Lower lobe of right lung (tissue), 2 donors: ENCODE measurements at regions not wholly inside any gene's neighbourhood (a gene's known extent, or its start where the extent isn't known, plus 50 kb on each side); places are given as distances from the start of the nearest gene placed in this dataset.

Source experiments
- ATAC-seq, 2 donors: fragments of 200-7000 bp; cut with Tn5 transposase; one replicate each; pipeline ENCODE4 v1.9.1; 2020 to 2022; ENCODE audit warnings: mild to moderate bottlenecking in 2 of 2, moderate library complexity in 2 of 2
- DNase-seq: peaks from one replicate; pipeline ENCODE4 v3.0.0-alpha.2; 2020
- H3K27ac ChIP-seq: fragments of 200-600 bp; one replicate; pipeline ENCODE4 v1.8.0; 2022
- H3K27me3 ChIP-seq: fragments of 200-600 bp; one replicate; pipeline ENCODE4 v1.8.0; 2022; ENCODE audit warnings: low read depth
- H3K36me3 ChIP-seq: fragments of 200-600 bp; one replicate; pipeline ENCODE4 v1.8.0; 2022; ENCODE audit warnings: mild to moderate bottlenecking
- H3K4me1 ChIP-seq: fragments of 200-600 bp; one replicate; pipeline ENCODE4 v1.8.0; 2022
- H3K4me3 ChIP-seq: fragments of 200-600 bp; one replicate; pipeline ENCODE4 v1.8.0; 2022; ENCODE audit warnings: mild to moderate bottlenecking
- H3K9me3 ChIP-seq: fragments of 200-600 bp; one replicate; pipeline ENCODE4 v1.8.0; 2022
- intact Hi-C: fragments of 100-400 bp; cut with DNase I; formaldehyde crosslinking; loops from one replicate; pipeline ENCODE4 v1.11.0; 2022
- TF ChIP-seq, protein P1 (sequence below): fragments of 200-600 bp; IDR thresholded peaks from one replicate; pipeline ENCODE4 v1.8.0; 2022; ENCODE audit warnings: antibody characterized with exemption, mild to moderate bottlenecking
- donor health status: DM: no; HTN: yes; CAD: no; lungs with severe emphysema.

DNA sequence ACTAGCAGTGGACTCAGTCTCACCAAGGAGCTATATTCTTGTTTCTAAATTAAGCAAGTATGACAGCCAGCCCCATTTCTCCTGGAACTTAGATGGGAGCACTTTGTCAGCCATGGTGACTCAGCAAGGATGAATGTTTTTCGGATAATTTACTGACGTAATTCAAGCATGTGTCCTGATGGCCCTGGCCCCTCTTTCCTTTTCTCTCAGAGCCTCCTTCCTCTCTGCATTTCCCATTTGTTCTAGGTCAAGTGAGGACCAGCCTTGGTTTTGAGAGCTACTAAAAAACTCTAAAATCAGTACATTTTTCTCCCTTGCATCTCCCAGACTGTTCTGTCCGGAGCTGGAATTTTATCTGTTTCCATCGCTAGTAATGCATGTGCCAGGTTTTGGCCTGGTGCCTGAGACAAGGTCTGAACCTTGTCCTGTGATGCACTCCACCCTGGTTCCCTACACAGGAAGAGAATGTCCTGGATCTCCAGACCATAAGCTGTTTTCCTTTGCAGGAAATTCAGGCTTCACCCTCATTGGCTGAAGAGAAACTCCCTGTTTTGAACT lies 256.6 kb upstream of the ROPN1 start:
- no peak for DNase-seq
- peak; percentile 35 to 45 for ATAC-seq
- intact Hi-C loops, result no loop called here
- TF ChIP-seq, protein P1, sequence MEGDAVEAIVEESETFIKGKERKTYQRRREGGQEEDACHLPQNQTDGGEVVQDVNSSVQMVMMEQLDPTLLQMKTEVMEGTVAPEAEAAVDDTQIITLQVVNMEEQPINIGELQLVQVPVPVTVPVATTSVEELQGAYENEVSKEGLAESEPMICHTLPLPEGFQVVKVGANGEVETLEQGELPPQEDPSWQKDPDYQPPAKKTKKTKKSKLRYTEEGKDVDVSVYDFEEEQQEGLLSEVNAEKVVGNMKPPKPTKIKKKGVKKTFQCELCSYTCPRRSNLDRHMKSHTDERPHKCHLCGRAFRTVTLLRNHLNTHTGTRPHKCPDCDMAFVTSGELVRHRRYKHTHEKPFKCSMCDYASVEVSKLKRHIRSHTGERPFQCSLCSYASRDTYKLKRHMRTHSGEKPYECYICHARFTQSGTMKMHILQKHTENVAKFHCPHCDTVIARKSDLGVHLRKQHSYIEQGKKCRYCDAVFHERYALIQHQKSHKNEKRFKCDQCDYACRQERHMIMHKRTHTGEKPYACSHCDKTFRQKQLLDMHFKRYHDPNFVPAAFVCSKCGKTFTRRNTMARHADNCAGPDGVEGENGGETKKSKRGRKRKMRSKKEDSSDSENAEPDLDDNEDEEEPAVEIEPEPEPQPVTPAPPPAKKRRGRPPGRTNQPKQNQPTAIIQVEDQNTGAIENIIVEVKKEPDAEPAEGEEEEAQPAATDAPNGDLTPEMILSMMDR, result no peak
- H3K36me3 ChIP-seq, result no peaks in the 10 kb centered on the region
- H3K27ac ChIP-seq, result peak overlapping the region; percentile 74
- H3K27me3 ChIP-seq, result no peaks in the 10 kb centered on the region
- H3K4me1 ChIP-seq, result peaks cover 24% of the 10 kb centered on the region
- no peak overlapping the region for H3K4me3 ChIP-seq
- H3K9me3 ChIP-seq, result no peaks in the 10 kb centered on the region

DNA sequence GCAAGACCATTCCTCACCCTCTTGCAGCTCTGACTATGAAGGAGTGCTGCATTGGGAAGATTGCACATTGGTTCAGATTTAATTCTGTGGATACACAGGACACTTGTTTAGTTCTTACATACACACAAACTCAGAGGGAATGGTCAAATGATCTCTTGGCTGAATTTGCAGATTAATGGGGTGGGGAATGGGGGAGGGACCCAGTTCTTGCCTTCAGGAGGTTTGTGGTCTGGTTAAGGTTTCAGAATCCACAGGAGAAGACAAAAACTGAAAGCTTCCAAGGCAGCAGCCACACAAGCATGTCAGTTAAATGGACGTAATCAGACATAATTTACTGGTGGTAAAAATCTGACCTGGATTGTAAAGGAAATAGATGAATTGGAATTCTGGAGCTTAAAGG lies 257.1 kb upstream of the ROPN1 start:
- DNase-seq (no peak), ATAC-seq (no peak)
- Histone ChIP-seq H3K4me3 (no peak overlapping the region), H3K36me3 (no peaks in the 10 kb centered on the region), H3K9me3 (no peaks in the 10 kb centered on the region), H3K27me3 (no peaks in the 10 kb centered on the region), H3K4me1 (peaks cover 24% of the 10 kb centered on the region), H3K27ac (peak overlapping the region; percentile 74)
- TF ChIP-seq, protein P1, result no peak
- intact Hi-C loops, result no loop called here

DNA sequence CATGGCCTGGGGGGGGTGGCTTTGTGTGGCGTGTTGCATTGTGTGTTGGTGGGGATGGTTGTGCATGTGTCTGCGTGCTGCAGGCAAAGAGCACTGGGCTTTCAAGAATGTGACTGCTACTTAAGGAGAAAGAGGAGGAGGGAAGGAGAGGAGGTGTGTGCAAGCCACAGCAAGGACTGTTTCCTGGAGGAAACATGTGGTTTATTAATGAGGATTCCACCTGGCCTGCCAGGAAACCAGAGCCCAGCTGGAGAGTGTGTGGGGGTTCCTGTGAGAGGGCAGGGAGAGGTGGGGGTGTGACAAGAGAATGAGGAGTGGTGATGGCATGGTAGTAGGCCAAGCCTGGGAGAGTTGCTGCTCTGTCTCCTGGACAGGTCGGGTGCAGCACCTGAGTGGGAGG lies 258.1 kb upstream of the ROPN1 start:
- intact Hi-C loops, result no loop called here
- H3K27me3 ChIP-seq, result no peaks in the 10 kb centered on the region
- H3K9me3 ChIP-seq, result no peaks in the 10 kb centered on the region
- TF ChIP-seq, protein P1, result no peak
- DNase-seq, result no peak
- ATAC-seq, result no peak
- no peak overlapping the region for H3K4me3 ChIP-seq
- H3K36me3 ChIP-seq, result no peaks in the 10 kb centered on the region
- H3K4me1 ChIP-seq, result peaks cover 24% of the 10 kb centered on the region
- peak overlapping the region; percentile 74 for H3K27ac ChIP-seq

DNA sequence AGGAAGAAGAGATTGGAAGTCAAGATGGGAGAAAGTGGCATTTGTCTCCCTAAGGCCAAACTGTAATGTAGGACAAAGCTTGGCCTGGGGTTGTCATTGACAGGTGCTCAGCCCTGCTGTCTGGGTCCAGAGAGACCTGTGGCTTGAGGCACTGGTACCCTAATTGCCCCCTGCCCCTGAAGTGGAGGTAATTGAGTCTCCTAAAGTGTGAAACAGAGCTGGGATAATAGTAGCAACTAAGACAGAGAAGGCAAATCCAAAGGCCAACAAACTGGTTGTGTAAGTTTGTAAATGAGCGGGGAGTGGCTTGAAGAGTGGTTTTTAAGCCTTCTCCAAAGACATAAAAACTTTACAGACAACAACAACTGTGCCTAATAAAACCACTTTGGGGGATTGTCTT lies 264.2 kb upstream of the ROPN1 start:
- DNase-seq, result no peak
- H3K27ac ChIP-seq, result no peak overlapping the region
- ATAC-seq, result no peak
- H3K4me3 ChIP-seq, result no peak overlapping the region
- H3K27me3 ChIP-seq, result no peaks in the 10 kb centered on the region
- no peaks in the 10 kb centered on the region for H3K36me3 ChIP-seq
- H3K9me3 ChIP-seq, result no peaks in the 10 kb centered on the region
- intact Hi-C loops, result no loop called here
- TF ChIP-seq, protein P1, result no peak
- H3K4me1 ChIP-seq, result peaks cover 13% of the 10 kb centered on the region

DNA sequence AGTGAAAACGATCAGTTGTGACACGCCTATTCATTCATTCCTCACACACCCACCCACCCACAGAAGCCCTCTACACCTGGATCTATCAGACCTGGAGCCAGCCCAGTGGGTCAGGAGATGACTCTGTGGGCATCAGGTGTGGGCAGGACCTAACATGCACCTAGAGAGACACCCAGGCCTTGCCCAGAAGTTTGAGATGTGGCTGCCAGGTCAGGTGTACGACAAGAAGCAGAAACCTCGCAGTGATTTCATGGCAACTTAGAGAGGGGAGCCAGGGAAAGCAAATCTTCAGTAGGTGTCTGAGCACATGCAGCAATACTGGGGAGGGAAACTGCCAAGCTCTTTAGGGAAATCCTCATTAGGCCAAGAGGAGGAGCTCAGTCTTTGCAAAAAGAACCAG lies 264.7 kb upstream of the ROPN1 start:
- Histone ChIP-seq H3K4me3 (no peak overlapping the region), H3K27me3 (no peaks in the 10 kb centered on the region), H3K9me3 (no peaks in the 10 kb centered on the region), H3K27ac (no peak overlapping the region), H3K4me1 (peaks cover 13% of the 10 kb centered on the region), H3K36me3 (no peaks in the 10 kb centered on the region)
- intact Hi-C loops, result no loop called here
- ATAC-seq (no peak), DNase-seq (no peak)
- TF ChIP-seq, protein P1, result no peak
